Aorta (tissue), 5 donors: ENCODE measurements at regions not wholly inside any gene's neighbourhood (a gene's known extent, or its start where the extent isn't known, plus 50 kb on each side); places are given as distances from the start of the nearest gene placed in this dataset.

Experiments
- ATAC-seq: fragments of 200-7000 bp; cut with Tn5 transposase; one replicate; pipeline ENCODE4 v1.9.1; 2022; ENCODE audit warnings: moderate library complexity; ENCODE audit not compliant: low FRiP score
- DNase-seq, 2 donors: peaks; one replicate each; pipeline ENCODE4 v3.0.0-alpha.2; 2020
- H3K27ac ChIP-seq, 2 donors: one replicate each; pipeline ENCODE4 v1.5.1; 2013; ENCODE audit warnings: low read length in 2 of 2, mild to moderate bottlenecking in 2 of 2, moderate library complexity in 2 of 2, control low read depth in 1 of 2, inconsistent platforms in 1 of 2, low read depth in 1 of 2
- H3K27me3 ChIP-seq, 2 donors: one replicate each; pipeline ENCODE4 v1.6.1; 2013; ENCODE audit warnings: control low read depth in 1 of 2, low read length in 1 of 2, mild to moderate bottlenecking in 1 of 2, moderate library complexity in 1 of 2; ENCODE audit not compliant: insufficient read depth in 2 of 2, control insufficient read depth in 1 of 2
- H3K36me3 ChIP-seq, 2 donors: one replicate each; pipeline ENCODE4 v1.6.1; 2013; ENCODE audit warnings: control low read depth in 1 of 2, low read length in 1 of 2, mild to moderate bottlenecking in 1 of 2; ENCODE audit not compliant: insufficient read depth in 2 of 2, control insufficient read depth in 1 of 2
- H3K4me1 ChIP-seq, 2 donors: one replicate each; pipeline ENCODE4 v1.6.1; 2013; ENCODE audit warnings: low read length in 2 of 2, control low read depth in 1 of 2, mild to moderate bottlenecking in 1 of 2, moderate library complexity in 1 of 2; ENCODE audit not compliant: insufficient read depth in 2 of 2, control insufficient read depth in 1 of 2
- H3K4me3 ChIP-seq, 2 donors: one replicate each; pipeline ENCODE4 v1.5.1; 2013; ENCODE audit warnings: low read length in 2 of 2, control low read depth in 1 of 2, mild to moderate bottlenecking in 1 of 2
- H3K9me3 ChIP-seq: one replicate; pipeline ENCODE4 v1.6.1; 2013; ENCODE audit warnings: mild to moderate bottlenecking, low read length; ENCODE audit not compliant: control insufficient read depth
- WGBS, 2 donors: extraction: QIAGEN DNeasy Blood & Tissue Kit; methylation state at CpG; one replicate each; pipeline ENCODE4 v1.1.7; 2013; 5-methylcytosine and 5-hydroxymethylcytosine counted together
- intact Hi-C, 2 donors: fragments of 100-400 bp; cut with DNase I; formaldehyde crosslinking; loops; one replicate each; pipeline versions ENCODE4 v1.14.2 to v1.15.0; 2022
- donor health status: healthy with polysubstance abuse.
- donor health status: Bipolar disorder and iron deficiency.
- donor health status: DM: no; HTN: no; CAD: no.
- donor health status: DM: no; HTN: no; CAD: no.
- donor health status: DM: yes; HTN: yes; CAD: no.

DNA sequence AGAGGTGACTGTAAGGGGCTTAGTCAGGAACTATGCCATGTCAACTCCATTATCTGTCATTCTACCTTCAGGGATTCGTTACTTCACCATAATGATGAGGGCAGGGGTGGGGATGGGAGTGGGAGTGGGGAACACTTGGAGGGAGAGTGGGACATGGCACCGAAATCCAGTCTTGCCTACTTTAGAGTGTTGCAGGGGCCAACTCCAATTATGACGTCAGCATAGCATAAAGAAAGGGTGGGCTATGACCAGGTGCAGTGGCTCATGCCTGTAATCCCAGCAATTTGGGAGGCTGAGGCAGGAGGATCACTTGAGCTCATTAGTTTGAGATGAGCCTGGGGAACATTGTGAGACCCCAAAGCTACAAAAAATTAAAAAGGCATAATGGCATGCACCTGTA, 512.2 kb downstream of the GATA3 start:
- H3K4me1 ChIP-seq: no peaks in the 10 kb centered on the region
- H3K27me3 ChIP-seq: no peaks in the 10 kb centered on the region
- intact Hi-C loops: no loop called here
- ATAC-seq: no peak
- peaks cover 1% of the 10 kb centered on the region for H3K9me3 ChIP-seq
- no peak for DNase-seq
- no peaks in the 10 kb centered on the region for H3K36me3 ChIP-seq
- H3K4me3 ChIP-seq: no peak overlapping the region
- H3K27ac ChIP-seq: no peak overlapping the region
- WGBS, 2 donors: 86 to 92% methylated on average over 3 of the region's 3 CpGs

DNA sequence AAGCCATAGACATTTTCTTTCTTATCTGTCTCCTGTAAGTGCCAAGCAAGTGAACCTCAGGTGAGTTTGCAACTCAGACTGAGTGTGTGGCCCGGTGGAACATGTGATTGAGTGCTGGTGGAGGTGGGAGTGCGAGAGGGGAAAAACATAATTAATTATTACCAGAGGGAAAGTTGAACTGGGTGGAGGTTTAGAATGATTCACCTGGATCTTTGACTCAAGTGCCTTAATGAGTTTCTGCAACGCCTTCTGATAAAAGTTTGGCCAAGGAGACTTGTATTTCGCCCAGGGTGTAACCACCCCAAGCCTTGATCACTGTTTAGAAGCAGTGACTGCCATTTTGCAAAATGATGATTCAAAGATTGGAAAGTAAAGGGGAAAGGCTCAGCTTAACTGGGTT, 513.9 kb downstream of the GATA3 start:
- ATAC-seq (no peak), DNase-seq (no peak)
- WGBS, 2 donors: 77 to 83% methylated on average over 4 of the region's 4 CpGs
- intact Hi-C loops: no loop called here
- H3K4me3 ChIP-seq: no peak overlapping the region
- H3K27ac ChIP-seq: no peak overlapping the region
- no peaks in the 10 kb centered on the region for H3K36me3 ChIP-seq
- no peaks in the 10 kb centered on the region for H3K4me1 ChIP-seq
- no peaks in the 10 kb centered on the region for H3K27me3 ChIP-seq
- H3K9me3 ChIP-seq: peaks cover 1% of the 10 kb centered on the region

DNA sequence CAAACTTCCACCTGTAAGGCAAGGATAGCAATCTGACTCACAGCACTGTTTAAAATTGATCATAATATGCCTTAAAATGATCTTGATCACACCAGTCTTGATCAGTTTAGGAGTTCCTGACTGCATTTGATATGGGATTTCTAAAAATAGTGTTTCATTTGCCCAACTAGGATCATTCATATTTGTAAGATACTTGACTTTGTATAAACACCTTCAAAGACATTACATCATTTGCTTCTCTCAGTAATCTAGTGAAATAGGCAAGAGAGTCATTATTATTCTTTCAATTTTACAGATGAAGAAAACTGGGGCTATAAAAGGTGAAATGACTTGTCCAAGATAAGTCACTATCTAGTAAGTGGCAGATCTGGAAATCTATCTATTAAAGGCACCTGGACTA, 521.1 kb downstream of the GATA3 start:
- intact Hi-C loops: no loop called here
- no peaks in the 10 kb centered on the region for H3K9me3 ChIP-seq
- H3K27me3 ChIP-seq: no peaks in the 10 kb centered on the region

DNA sequence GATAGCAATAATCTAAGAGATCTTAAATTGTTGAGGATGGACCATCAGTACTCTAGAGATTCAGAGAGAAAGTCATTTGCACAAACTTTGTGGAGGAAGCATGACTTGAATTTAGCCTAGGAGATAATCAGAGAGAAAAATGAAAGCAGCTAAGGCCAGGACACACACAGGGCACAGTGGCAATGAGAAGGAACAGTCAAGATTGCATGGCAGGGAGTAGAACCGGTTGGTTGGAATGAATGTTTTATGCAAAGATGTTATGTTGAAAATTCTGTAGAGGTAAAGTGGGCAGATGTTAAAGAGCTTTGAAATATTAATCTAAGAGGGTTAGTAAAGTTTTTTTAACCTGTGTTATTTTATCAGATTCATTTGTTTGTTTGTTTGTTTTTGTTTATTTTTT, 521.8 kb downstream of the GATA3 start:
- intact Hi-C loops: no loop called here
- Histone ChIP-seq H3K27ac (no peak overlapping the region), H3K9me3 (no peaks in the 10 kb centered on the region), H3K27me3 (no peaks in the 10 kb centered on the region), H3K36me3 (no peaks in the 10 kb centered on the region), H3K4me3 (no peak overlapping the region), H3K4me1 (no peaks in the 10 kb centered on the region)
- DNase-seq (no peak), ATAC-seq (no peak)
- WGBS, 2 donors: 92 to 94% methylated on average over 1 of the region's 1 CpG

More for the DNA sequence above, 521.1 kb downstream of the GATA3 start:
- Histone ChIP-seq H3K4me1 (no peaks in the 10 kb centered on the region), H3K27ac (no peak overlapping the region), H3K4me3 (no peak overlapping the region), H3K36me3 (no peaks in the 10 kb centered on the region)
- no peak for ATAC-seq
- DNase-seq: no peak

DNA sequence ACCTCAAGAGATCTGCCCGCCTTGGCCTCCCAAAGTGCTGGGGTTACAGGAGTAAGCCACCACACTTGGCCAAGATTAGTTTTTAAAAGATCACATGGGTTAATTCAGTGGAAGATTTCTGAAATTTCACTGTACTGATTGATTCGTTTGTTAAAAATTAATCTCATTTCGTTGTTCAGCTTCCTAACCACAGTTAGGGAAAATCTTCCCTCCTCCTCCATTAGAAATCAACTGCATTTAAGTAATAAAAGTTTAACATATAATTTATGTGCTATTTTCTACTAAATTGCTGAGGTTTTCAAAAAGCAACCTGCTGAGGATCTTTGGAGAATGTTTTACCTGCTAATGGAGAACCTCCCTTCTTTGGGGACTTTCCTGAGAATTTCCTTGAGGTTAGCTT, 522.4 kb downstream of the GATA3 start:
- Histone ChIP-seq H3K9me3 (no peaks in the 10 kb centered on the region), H3K36me3 (no peaks in the 10 kb centered on the region), H3K4me3 (no peak overlapping the region), H3K4me1 (no peaks in the 10 kb centered on the region), H3K27ac (no peak overlapping the region), H3K27me3 (no peaks in the 10 kb centered on the region)
- WGBS, 2 donors: 90 to 94% methylated on average over 3 of the region's 3 CpGs
- ATAC-seq: no peak
- DNase-seq: no peak
- intact Hi-C loops: no loop called here

DNA sequence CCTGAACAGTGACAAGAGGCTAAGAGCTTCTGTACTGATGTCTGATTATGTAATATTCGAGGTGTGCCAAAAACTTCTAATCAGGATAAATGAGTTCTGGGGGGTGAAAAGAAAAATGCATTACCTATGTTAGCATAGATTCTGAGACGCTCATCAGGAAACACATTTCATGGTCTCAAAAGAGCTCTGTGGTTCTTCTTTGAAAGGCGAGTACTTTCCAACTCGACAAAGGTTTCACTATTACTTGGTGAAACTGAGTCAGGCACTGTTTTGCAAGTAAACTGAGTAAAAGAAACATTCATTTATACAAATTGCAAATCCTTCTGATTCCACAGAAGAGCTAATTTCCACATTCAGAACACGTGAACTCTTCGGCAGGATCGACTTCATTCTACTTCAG, 523.2 kb downstream of the GATA3 start:
- H3K9me3 ChIP-seq: no peaks in the 10 kb centered on the region
- ATAC-seq: no peak
- no peak overlapping the region for H3K27ac ChIP-seq
- DNase-seq: no peak
- no peaks in the 10 kb centered on the region for H3K36me3 ChIP-seq
- WGBS, 2 donors: 82 to 85% methylated on average over 7 of the region's 7 CpGs
- no peak overlapping the region for H3K4me3 ChIP-seq
- H3K4me1 ChIP-seq: no peaks in the 10 kb centered on the region
- intact Hi-C loops: no loop called here
- no peaks in the 10 kb centered on the region for H3K27me3 ChIP-seq

DNA sequence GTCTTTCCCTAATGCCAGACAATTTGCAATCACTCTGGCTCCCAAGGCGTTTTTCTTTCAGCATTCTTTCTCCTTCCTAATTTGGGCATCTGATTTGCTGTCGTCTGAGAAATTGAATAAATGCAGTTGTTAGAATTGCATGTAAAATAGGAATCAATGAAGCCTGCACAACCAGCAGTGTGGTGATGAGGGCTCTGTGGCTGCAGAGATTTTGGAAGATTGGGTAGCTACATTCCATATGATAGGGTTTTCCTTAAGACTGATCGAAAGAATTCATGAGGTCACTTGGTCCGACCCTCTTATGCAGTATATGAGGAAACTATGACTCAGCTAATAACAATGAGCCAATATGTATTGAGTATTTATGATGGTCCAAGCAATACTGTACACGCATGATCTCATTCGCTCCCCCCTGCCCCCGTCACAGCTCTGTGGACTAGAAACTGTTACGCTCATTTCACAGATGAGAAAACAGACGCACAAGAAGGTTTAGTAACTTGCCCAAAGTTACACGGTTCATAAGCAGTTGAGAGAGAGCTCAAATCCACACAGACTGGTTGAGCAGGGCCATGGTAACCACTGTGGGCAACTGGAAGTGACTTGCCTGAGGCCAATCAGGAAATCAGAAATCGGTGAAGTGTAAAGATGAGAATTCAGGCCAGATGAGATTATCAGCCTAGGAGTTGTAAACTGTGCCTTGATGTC, 527.2 kb downstream of the GATA3 start:
- Histone ChIP-seq H3K27ac (no peak overlapping the region), H3K4me3 (no peak overlapping the region), H3K36me3 (no peaks in the 10 kb centered on the region), H3K27me3 (no peaks in the 10 kb centered on the region), H3K4me1 (no peaks in the 10 kb centered on the region), H3K9me3 (peaks cover 1% of the 10 kb centered on the region)
- DNase-seq (no peak), ATAC-seq (no peak)
- intact Hi-C loops: no loop called here
- WGBS, 2 donors: 62 to 69% methylated on average over 11 of the region's 11 CpGs

DNA sequence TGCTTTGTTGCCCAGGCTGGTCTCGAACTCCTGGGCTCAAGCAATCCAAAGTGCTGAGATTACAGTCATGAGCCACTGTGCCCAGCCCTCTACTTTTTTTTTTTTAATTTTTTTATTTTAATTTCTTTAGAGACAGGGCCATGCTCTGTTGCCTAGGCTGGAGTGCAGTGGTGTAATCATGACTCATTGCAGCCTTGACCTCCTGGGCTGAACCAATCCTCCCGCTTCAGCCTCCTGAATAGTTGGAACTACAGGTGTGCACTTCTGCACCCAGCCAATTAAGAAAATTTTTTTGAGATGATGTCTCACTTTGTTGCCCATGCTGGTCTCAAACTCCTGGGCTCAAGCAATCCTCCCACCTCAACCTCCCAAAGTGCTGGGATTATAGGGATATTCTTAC, 528.6 kb downstream of the GATA3 start:
- H3K9me3 ChIP-seq: peaks cover 1% of the 10 kb centered on the region
- intact Hi-C loops: no loop called here
- H3K27ac ChIP-seq: no peak overlapping the region
- WGBS, 2 donors: 85 to 90% methylated on average over 2 of the region's 2 CpGs
- no peak overlapping the region for H3K4me3 ChIP-seq
- ATAC-seq (no peak), DNase-seq (no peak)
- no peaks in the 10 kb centered on the region for H3K27me3 ChIP-seq
- H3K36me3 ChIP-seq: no peaks in the 10 kb centered on the region
- H3K4me1 ChIP-seq: no peaks in the 10 kb centered on the region

DNA sequence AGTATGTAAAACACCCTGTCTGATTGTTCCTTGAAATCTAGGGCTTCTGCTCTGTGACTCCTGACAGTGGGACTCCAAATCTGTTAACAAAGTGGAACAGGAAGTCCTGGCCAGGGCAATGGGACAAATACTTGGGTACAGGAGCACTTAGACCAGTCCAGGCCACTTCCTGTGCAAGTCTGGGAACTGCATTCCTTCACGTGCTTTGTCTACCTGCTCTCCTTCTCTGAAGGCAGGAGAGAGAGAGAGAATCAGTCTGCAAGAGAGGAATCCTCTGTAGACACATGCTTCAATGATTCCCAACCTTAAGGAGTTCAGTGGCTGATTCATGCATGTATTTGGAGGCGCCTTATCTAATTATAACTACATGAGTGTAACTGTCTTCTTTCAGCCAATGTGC, 530.2 kb downstream of the GATA3 start:
- intact Hi-C loops: no loop called here
- WGBS, 2 donors: 52 to 55% methylated on average over 2 of the region's 2 CpGs
- Histone ChIP-seq H3K9me3 (peaks cover 1% of the 10 kb centered on the region), H3K36me3 (no peaks in the 10 kb centered on the region), H3K27me3 (no peaks in the 10 kb centered on the region), H3K4me1 (no peaks in the 10 kb centered on the region), H3K4me3 (no peak overlapping the region), H3K27ac (no peak overlapping the region)
- DNase-seq (no peak), ATAC-seq (no peak)
